PC-3 (cell line): ENCODE measurements at regions not wholly inside any gene's neighbourhood (a gene's known extent, or its start where the extent isn't known, plus 50 kb on each side); places are given as distances from the start of the nearest gene placed in this dataset.

ENCODE experiments used
- CTCF ChIP-seq: fragments of 300-600 bp; sonication (generic); conservative IDR thresholded peaks from 2 replicates; pipeline ENCODE4 v1.5.1; 2017; ENCODE audit warnings: antibody characterized with exemption, low read depth, mild to moderate bottlenecking, low read length
- EZH2 ChIP-seq: fragments of 300-600 bp; sonication (generic); IDR thresholded peaks from one replicate; pipeline ENCODE4 v1.6.1; 2017; ENCODE audit warnings: antibody characterized with exemption, mild to moderate bottlenecking, low read length; ENCODE audit not compliant: unreplicated experiment
- EZH2phosphoT487 ChIP-seq: fragments of 300-600 bp; sonication (generic); IDR thresholded peaks from 2 replicates; pipeline ENCODE4 v1.6.1; 2018; ENCODE audit warnings: mild to moderate bottlenecking, antibody characterized with exemption, low read length, borderline replicate concordance

- TF ChIP-seq CTCF (no peak), EZH2 (no peak), EZH2phosphoT487 (no peak)
Measured at GRCh38 chr3:40837300-40837699, 312.5 kb downstream of the ZNF621 start.
